Tibial nerve (tissue), 4 donors: ENCODE measurements at regions not wholly inside any gene's neighbourhood (a gene's known extent, or its start where the extent isn't known, plus 50 kb on each side); places are given as distances from the start of the nearest gene placed in this dataset.

ENCODE experiments used
- CTCF ChIP-seq, 5 experiments: fragments of 200-600 bp in 3 of 5; fragments of 450-650 bp in 2 of 5; sonication (generic) in 3 of 5; IDR thresholded peaks; one replicate each; pipeline ENCODE4 v1.5.1; 2016 to 2019; ENCODE audit warnings: antibody characterized with exemption in 5 of 5, mild to moderate bottlenecking in 3 of 5, moderate library complexity in 2 of 5
- EP300 ChIP-seq, 2 donors: sonication (generic); formaldehyde crosslinking; IDR thresholded peaks; one replicate each; pipeline ENCODE4 v1.6.1; 2017; ENCODE audit warnings: antibody characterized with exemption in 2 of 2, mild to moderate bottlenecking in 1 of 2
- POLR2A ChIP-seq, 2 donors: fragments of 450-650 bp; IDR thresholded peaks; one replicate each; pipeline ENCODE4 v1.6.1; 2017; ENCODE audit warnings: antibody characterized with exemption in 2 of 2, mild to moderate bottlenecking in 2 of 2, moderate library complexity in 2 of 2

GRCh38 chr19:28409859-28410258, 803.1 kb downstream of the UQCRFS1 start:
- TF ChIP-seq CTCF (IDR thresholded peaks at IDR 0.05) (no peak), POLR2A (IDR thresholded peaks at IDR 0.05) (no peak), EP300 (IDR thresholded peaks at IDR 0.05) (no peak)
